HG03103 (cell line): ENCODE measurements at regions not wholly inside any gene's neighbourhood (a gene's known extent, or its start where the extent isn't known, plus 50 kb on each side); places are given as distances from the start of the nearest gene placed in this dataset.
A peak's percentile ranks its signal among the peaks of the same experiment; 100 is the strongest.

Experiments used
- ATAC-seq: cut with Tn5 transposase; IDR thresholded peaks from one replicate; pipeline ENCODE4 v1.9.1; 2021; ENCODE audit warnings: low read depth; ENCODE audit not compliant: unreplicated experiment

DNA sequence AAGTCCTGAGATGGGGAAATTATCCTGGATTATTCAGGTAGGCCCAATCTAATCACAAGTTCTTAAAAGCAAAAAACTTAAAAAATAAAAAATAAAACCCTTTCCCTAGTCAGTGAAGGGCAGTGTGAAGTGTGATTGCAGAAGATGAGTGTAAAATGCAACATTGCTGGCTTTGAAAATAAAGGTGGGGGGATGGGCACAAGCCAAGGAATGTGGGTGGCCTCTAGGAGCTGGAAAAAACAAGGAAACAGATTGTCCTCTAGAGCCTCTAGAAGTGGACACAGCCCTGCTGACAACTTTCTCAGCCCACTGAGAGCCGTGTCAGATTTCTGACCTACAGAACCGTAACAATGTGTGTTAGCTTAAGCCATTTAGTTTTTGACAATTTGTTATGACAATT lies 184.3 kb upstream of the HNRNPA3 start:
- ATAC-seq = no peak

DNA sequence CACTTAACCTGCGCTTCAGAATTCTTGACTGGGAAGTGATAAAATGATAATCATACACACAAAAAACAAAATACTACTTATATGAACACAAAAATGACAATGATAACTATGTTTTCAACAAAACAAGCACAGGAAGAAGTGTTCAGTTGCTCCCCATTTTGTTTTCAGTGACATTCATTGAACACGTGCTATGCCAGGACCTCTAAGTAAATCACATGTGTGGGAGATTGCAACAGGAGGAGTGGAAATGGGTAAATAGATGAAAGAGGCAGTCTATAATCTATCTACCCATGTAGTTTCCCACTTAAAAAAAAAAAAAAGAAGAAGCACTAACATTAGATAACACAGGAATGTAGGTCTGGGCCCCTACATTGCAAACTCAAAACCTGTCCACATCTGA lies 183.5 kb upstream of the HNRNPA3 start:
- ATAC-seq = no peak

DNA sequence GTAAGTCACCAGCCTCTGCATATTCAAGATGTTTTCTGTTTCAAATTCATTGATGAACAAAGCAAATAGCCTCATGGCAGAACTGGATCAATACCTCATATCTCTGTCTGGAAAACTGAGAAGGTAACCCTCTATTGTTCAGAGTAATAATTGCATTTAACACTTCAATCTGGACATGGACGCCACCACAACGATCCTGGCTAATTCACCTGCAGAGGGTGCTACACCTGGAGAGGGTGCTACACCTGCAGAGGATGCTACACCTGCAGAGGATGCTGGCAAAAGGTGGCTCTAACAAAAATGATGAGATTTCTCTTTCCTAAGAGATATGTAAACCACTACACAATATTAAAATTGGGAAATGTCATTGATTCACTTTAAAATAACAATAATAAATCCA lies 183.1 kb upstream of the HNRNPA3 start:
- no peak for ATAC-seq

DNA sequence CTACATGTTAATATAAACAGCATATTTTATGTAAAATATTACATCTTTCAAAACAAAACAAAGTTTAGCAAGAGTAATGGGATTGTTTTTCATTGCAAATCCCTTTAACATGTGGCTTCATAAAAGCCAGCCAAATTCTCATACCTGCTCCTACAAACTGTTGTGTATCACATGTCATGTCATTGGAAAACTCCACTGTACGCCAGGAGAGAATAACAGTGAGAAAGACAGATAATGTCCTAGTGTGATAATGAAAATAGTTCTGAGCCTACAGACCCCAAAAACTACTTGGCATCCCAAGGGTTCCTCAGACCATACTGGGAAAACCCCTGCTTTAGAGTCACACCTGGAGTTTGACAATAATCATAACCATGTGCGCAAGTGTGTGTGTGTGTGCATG lies 182.7 kb upstream of the HNRNPA3 start:
- no peak for ATAC-seq

DNA sequence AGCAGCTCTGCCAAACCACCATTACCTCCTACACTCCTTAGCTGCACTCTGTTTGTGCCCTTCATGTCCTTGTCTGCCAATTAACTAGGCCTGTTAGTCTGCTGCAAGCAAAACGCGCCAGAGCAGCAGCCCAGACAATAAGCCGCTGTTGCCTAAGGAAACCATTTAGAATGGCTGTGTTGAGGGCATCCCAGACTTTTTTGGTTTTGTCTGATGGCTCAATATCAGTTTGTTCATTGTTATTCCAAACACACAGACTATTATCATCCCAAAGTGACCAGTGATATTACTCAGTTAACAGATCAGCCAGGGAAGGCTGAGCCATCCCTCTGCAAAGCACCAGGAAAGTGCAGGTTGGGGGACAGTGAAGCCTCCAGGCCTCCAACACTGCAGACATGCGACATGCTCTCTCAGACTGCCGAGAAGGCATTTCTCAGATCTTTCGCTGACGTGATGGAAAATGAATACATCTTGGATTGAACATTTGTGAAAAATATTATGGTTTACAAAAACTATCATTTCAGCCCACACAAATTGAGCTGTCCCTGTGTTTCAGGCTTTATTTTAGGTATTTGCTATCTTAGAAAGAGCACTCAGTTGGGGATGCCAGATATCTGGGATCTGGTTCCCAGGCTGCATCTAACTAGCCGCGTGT lies 182.0 kb upstream of the HNRNPA3 start:
- no peak for ATAC-seq

DNA sequence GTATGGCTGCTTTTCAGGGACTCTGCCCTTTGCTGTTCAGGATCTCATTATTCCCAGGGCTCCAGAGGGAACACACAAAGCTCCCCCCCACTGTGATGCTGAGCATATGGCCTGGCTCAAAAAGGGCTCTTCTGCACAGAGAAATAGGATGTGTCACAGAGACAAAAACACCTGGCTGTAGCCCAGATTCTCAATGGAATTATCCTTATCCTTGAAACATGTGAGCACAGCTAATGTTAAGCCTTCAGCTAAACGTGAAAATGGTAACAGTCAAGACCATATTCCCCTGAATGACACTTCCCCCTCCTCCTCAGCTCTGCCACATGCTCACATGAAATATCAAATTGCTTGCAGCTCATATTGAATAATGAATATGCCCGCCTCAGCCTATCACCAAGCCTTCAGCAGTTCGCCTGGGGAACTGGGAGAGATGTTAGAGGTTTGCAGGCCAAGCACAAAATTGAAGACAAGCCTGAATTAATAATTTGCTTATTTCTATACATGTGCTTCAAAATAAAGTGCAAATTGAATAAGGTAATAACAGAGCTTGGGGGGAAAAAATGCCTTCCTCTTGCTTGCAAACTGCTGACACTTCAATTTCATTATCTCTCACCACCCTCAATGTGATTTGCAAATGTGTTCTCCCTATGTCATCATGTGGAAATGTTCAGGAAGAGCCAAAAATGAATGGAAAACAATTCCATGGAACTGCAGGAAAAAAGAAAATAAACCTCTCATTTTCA lies 181.0 kb upstream of the HNRNPA3 start:
- no peak for ATAC-seq

DNA sequence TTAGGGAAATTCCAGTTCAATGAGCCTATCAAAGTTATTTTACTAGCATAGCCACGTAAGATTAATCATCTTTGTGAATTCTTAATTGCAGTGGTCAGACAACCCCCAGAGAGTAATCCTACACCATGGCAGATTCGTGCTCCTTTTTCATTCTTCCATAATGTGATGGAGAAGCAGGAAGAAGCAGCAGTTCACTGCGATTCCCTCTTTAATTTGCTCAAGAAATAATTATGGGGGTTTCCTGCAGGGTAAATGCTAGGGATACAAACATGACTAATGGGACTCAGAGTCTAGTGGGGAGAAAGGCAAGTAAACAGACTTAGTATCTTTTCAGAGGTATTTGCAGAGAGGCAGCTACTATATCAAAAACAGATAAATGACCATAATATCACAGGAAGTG lies 175.8 kb upstream of the HNRNPA3 start:
- ATAC-seq = no peak

DNA sequence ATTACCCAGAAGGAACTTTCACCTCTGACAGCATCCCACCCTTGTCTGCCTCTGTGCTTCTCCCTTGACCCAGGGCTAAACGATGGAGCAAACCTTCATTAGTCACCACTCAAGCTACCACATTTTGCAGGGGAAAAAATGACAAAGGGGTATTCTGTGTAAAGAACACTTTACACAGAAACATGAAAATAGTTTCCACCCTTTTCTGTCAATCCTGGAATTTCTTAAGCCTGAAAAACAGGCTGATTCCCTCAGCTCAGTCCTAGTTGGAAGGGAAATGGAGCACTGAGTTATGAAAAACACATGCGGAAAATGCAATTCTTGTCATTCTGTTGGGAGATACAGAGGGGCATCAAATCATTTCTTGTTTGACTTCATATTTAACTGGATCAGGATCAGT lies 175.0 kb upstream of the HNRNPA3 start:
- ATAC-seq = no peak

DNA sequence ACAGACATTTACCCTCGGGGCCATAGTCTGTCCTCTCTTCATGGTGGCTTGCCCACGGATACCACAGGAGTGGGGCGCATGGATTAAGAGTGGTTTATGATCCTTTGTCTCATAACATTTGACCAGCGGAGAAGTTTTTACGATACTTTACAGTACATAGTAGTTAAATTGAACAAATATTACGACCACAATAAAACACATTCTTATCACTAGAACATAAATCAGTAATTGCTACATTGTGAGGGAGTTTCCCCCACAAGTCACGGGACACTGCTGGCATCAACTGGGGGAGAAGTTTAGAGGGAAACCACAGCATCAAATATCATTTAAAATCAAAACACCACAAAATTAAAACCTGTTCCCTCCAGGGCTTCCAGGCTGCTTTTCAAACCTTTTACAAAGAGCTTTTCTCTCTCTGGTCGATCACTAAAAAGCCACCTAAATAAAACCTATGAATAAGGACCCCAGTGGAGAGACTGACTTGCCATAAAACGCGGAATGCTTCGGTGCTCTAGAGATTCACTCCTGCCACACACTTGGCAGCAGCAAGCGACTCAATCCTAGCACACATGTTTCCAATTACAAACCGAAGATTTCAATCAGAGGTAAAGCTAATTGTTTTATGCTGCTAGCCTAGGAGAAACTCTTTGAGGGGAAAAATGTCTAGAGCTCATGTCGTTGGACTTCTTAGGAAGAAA lies 173.7 kb upstream of the HNRNPA3 start:
- ATAC-seq = no peak

DNA sequence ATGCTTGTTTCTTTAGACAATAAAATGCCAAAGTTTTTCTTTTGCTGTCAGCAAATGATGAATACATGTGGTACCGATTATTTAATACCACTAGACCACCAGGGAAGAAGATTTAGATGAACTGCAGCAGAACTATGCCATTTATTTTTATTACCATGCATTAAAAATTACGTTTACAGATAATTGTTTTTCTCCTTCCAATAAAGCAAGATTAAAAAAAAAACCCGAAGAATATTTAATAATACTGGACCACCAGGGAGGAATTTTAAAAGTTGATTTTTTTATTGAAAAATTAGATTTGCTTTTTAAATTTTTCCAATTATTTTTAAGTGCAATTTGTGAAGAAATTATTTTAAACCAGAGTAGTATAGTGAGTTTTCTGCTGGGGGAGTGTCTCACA lies 170.3 kb upstream of the HNRNPA3 start:
- ATAC-seq = no peak

DNA sequence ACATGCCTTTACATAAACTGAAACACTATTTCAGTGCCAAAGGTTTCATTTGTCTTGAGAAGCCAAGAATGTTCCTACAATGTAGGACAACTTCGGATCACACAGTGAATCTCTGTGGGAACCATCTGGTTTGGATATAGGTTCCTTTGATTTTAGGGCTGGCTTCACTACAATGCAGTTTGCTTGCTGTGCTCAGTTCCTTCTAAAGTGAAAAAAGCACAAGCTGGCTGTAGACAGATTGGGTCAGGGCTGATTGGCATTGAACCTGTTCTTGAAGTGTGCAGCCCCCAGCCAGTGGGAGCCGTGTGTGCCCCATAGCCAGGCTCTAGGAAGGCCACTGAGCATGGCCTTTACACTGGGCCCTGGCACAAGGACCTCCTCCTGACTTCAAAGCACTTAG lies 167.9 kb upstream of the HNRNPA3 start:
- no peak for ATAC-seq

DNA sequence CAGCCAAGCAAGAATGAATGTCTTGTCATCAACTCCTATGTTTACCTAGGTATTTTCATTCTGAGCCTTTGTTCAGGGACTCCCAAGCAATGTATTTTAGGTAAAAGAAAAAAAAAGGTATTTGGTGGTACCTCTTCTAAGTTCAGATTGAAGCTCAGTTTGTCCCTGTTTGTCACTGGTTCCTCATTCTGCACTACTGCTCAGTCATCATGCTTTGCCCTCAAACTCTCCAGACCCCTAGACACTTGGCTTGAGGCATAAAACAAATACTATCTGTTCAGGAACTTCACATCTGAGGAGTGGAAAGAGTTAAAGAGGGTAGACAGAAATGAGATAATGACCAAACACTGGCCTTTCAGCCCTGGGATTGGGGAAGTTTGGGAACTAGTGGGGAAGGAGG lies 163.6 kb upstream of the HNRNPA3 start:
- ATAC-seq = no peak

DNA sequence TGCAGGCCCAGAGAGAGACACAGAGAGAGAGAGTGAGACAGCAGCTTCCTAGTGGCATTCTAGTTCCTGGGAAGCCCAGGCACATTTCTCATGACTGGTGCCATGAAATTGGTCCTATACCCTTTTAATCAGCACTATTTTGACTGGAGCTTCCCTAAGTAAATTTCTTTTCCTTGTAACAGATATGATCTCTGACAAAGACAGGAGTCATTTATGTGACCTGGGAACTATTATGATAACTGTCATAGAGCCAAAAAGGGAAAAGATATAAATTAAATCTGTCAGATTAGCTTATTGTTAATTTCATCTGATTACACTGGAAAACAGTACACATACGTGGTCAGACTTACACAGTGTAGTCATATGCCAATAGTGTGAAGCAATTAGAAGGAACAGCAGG lies 161.3 kb upstream of the HNRNPA3 start:
- no peak for ATAC-seq

DNA sequence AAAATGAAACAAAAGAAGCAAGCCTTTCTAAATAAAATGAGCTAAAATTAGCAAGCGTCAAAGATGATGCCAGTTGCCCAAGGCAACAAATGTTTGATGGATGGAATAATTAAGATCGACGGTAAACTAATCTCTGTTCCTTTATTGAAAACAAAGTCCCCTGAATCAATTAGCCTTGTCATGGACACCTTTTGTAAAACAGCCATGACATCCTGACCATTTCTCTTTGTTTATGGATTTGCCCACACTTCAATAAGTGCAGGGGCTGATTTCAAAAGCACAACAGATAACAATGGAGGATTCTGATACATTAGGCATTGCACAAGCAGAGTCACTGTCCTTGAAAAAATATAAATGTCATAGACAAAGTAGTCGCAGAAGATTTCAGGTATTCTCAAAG lies 160.1 kb upstream of the HNRNPA3 start:
- ATAC-seq = no peak

DNA sequence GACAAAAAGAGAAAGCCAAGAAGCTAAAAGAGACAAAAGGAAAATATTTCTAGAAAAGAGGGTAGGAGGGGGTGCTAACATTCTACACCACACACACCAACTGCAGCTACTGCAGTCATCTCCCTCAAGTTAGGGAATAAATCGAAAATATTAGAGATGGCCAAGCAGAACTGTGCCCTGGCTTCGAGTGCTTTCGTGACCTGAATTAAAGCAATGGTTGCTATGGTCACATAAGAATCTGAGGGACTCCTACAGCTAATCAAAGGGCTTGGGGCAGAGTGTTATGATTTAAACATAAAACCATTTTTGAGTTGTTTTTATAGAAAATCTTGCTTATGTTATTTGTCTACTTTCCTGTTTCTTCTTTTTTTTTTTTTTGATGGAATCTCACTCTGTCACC lies 159.6 kb upstream of the HNRNPA3 start:
- ATAC-seq = no peak

DNA sequence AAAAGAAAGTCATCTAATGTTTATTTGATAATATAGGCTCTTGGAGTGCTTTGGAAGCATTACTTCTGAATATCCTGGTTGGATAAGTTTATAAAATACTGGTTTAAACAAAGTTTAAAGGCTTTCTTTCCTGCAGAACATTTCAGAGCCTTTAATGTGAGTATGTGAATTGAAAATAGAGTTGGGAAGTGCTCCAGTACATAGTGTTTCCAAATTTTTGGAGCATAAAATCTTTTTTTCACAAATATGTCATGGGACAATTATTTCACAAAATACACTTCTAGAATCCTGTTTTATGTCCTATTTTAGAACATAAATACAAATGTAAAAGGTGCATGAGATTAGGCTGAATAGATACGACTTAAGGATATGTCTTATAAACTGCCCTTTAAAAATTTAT lies 158.9 kb upstream of the HNRNPA3 start:
- no peak for ATAC-seq

DNA sequence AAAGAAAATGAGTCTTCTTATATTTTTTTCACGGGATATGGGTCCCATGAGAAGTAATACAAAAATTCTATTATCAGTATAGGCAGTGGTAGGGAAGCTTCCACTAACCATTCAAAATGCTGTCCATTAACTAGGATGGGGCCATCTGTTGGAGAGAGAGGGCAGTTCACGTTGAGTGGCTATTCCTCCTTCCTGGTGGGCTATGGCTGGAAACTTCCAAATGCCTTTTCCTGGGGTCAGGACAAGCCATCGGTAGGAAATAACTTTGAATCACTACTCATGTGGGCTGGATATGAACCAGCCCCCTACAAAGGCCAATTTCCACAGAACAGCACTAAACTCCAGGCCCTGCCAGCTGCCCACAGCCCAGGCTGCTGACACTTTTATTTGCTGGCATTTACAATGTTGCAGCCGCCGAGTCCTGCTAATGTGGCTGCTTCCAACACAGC lies 156.1 kb upstream of the HNRNPA3 start:
- no peak for ATAC-seq

DNA sequence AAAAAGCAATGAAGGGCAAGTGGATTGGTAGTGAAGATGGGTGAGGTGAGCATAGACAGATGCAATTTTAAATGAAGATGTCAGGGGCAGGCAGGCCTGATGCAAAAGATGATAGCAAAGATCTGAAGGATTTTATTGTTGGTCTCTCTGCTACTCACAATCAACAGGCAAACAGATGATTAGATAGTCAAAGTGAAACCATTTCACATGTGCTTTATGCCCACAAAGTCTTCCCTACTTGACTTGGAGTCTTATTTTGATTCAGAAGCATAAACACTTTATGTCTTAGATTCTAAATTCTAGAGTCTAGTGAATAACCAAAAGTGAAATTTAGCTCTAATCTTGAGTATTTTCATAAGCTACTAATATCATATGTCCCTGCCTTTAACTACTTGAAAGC lies 153.8 kb upstream of the HNRNPA3 start:
- peak; percentile 61 for ATAC-seq

DNA sequence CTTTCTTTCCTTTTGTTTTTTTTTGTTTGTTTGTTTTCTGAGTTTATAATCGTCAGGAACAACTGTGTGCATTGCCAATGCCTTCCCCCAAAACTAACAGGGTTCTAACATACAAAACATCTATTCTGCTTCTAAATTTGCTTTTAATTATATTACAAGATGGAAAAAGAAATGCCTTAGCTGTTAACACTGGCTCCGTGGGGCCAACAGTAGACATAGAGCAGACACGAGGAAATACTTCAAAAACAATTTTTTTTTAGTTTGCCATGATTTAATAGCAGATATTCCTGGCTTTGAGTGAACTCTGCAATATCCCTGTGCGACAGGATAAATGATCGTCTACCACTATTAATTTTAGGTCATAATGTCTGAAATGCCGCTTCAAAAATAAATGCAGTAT lies 153.3 kb upstream of the HNRNPA3 start:
- ATAC-seq = no peak

DNA sequence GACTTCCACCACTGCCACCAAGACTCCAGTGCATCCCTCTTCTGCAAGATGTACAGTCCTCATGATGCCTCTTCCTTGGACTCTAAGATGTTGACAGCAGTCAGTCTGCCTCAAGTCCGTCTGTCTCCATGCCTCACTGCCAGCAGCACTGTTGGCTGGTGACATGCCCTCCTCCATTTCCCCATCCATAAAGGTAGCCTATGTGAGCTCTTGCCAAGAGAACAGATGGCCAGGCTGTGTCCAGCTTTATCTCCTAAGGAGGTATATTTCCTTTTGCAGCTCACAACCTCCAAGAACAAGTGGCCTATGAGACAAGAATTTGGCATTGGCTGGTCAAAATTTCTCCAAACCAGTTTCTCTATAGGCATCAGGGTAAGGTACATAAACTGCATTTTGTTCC lies 149.3 kb upstream of the HNRNPA3 start:
- no peak for ATAC-seq

DNA sequence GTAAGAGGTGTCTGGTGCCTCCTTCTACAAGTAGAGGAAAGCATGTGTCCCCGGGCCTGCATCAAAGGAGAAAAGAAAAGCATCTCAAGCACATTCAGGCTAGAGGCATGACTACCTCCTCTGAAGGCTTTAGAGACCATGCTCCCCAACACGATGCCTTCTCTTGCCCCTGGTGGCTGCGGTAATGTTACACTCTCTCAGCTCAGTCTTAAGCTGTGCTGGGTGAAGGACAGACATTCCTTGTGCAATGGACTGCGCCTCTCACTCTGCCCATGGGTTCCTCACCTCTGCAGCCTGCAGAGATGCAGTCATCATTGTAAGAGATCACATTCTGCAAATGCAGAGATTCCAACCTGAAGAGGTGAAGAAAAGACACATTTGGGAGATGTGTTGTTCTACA lies 148.2 kb upstream of the HNRNPA3 start:
- no peak for ATAC-seq

DNA sequence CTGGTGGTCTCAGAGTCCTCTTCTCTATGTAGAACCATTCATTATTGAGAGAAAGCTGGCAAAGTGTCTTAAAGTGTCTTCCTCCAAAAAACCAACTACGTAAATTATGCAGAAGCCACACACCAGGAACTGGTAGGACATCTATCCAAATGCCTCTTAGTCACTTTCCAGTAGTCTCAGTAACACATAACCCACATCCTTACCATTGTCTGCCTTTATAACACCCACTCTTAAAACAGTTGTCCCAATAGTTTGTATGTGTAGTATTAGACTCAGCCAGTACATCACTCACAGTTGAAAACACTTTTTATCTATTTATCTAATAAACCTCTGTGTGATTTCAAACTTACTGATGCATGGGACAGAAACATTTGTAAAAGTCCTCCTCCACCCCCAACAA lies 143.6 kb upstream of the HNRNPA3 start:
- ATAC-seq = no peak
